SK-N-SH (cell line): ENCODE measurements at regions not wholly inside any gene's neighbourhood (a gene's known extent, or its start where the extent isn't known, plus 50 kb on each side); places are given as distances from the start of the nearest gene placed in this dataset.

Source experiments
- CTCF ChIA-PET: fragments of 300-600, 350-600 bp; formaldehyde crosslinking; extraction: SDS; loops from one replicate; lab custom pipeline; 2021; lab: Yijun Ruan, JAX
- POLR2A ChIA-PET: fragments of 350-600 bp; sonication (Branson Sonifier 250); formaldehyde crosslinking; extraction: SDS; loops from one replicate; lab custom pipeline; 2020; ENCODE audit warnings: antibody characterized with exemption, inconsistent platforms; lab: Yijun Ruan, JAX
- DNase-seq: peaks from one replicate; pipeline ENCODE4 v3.0.0; 2012
- H2AFZ ChIP-seq: fragments of 200-600 bp; sonication (generic); 2 replicates; pipeline ENCODE4 v1.8.1; 2016; ENCODE audit warnings: antibody characterized with exemption, mild to moderate bottlenecking, low read depth
- H3F3A ChIP-seq: fragments of 200-600 bp; sonication (generic); replicated peaks from 2 replicates; pipeline ENCODE3; 2016; ENCODE audit warnings: antibody characterized with exemption, mild to moderate bottlenecking; ENCODE audit not compliant: insufficient read depth
- H3K27ac ChIP-seq, 2 experiments: fragments of 200-500 bp in 1 of 2; fragments of 200-600 bp in 1 of 2; sonication (Bioruptor generic) in 1 of 2; sonication (generic), shearing (Covaris generic) in 1 of 2; 2 replicates each; pipeline versions ENCODE4 v1.5.1 to v1.6.1; 2014 to 2016; ENCODE audit warnings: low read depth in 2 of 2, inconsistent platforms in 1 of 2, low read length in 1 of 2, mild to moderate bottlenecking in 1 of 2, mixed read lengths in 1 of 2
- H3K27me3 ChIP-seq: fragments of 200-600 bp; sonication (generic), shearing (Covaris generic); 2 replicates; pipeline ENCODE4 v1.6.1; 2016; ENCODE audit warnings: mixed run types; ENCODE audit not compliant: insufficient read depth
- H3K36me3 ChIP-seq, 2 experiments: fragments of 200-500 bp in 1 of 2; fragments of 200-600 bp in 1 of 2; sonication (Bioruptor generic) in 1 of 2; sonication (generic) in 1 of 2; replicated peaks in 1 of 2; 2 replicates each; pipeline versions ENCODE3 to v1.5.1; 2014 to 2016; ENCODE audit warnings: low read length in 1 of 2, mild to moderate bottlenecking in 1 of 2; ENCODE audit not compliant: insufficient read depth in 2 of 2, control insufficient read depth in 1 of 2
- H3K4me1 ChIP-seq, 2 experiments: fragments of 200-500 bp in 1 of 2; fragments of 200-600 bp in 1 of 2; sonication (Bioruptor generic) in 1 of 2; sonication (generic), shearing (Covaris generic) in 1 of 2; 2 replicates each; pipeline versions ENCODE4 v1.5.1 to v1.6.1; 2014 to 2016; ENCODE audit warnings: low read depth in 1 of 2, low read length in 1 of 2, mixed run types in 1 of 2; ENCODE audit not compliant: insufficient read depth in 2 of 2, control insufficient read depth in 1 of 2
- H3K4me2 ChIP-seq: fragments of 200-600 bp; sonication (generic), shearing (Covaris generic); 2 replicates; pipeline ENCODE4 v1.6.1; 2017; ENCODE audit warnings: mixed run types
- H3K4me3 ChIP-seq, 2 experiments: fragments of 200-500 bp in 1 of 2; fragments of 200-600 bp in 1 of 2; sonication (Bioruptor generic) in 1 of 2; sonication (generic), shearing (Covaris generic) in 1 of 2; 2 replicates each; pipeline versions ENCODE4 v1.5.1 to v1.8.1; 2014 to 2016; ENCODE audit warnings: low read depth in 2 of 2, inconsistent platforms in 1 of 2, low read length in 1 of 2, mild to moderate bottlenecking in 1 of 2, mixed read lengths in 1 of 2, moderate library complexity in 1 of 2
- H3K79me2 ChIP-seq: fragments of 200-600 bp; sonication (generic); 2 replicates; pipeline ENCODE4 v1.8.1; 2017; ENCODE audit warnings: mild to moderate bottlenecking; ENCODE audit not compliant: insufficient read depth
- H3K9ac ChIP-seq: fragments of 200-600 bp; sonication (generic); 2 replicates; pipeline ENCODE4 v1.6.1; 2017; ENCODE audit warnings: mixed run types
- H3K9me2 ChIP-seq: fragments of 200-600 bp; sonication (generic); 2 replicates; pipeline ENCODE4 v1.6.1; 2017; ENCODE audit warnings: mixed run types
- H3K9me3 ChIP-seq: fragments of 200-600 bp; sonication (generic); 2 replicates; pipeline ENCODE4 v1.6.1; 2017; ENCODE audit warnings: mixed run types, mild to moderate bottlenecking, moderate library complexity
- H4K20me1 ChIP-seq: fragments of 200-600 bp; sonication (generic); 2 replicates; pipeline ENCODE4 v1.6.1; 2017; ENCODE audit warnings: mild to moderate bottlenecking, mixed run types; ENCODE audit not compliant: insufficient read depth
- ELF1 ChIP-seq: IDR thresholded peaks from 2 replicates; pipeline ENCODE4 v1.4.0; 2012
- EP300 ChIP-seq, 2 experiments: IDR thresholded peaks; 2 replicates each; pipeline versions ENCODE4 v1.4.0 to v1.6.1; 2012; ENCODE audit warnings: borderline replicate concordance in 1 of 2, low read depth in 1 of 2, low read length in 1 of 2
- EZH2phosphoT487 ChIP-seq: fragments of 200-600 bp; sonication (generic); IDR thresholded peaks from 2 replicates; pipeline ENCODE4 v1.6.1; 2017; ENCODE audit warnings: low read depth, mixed run types, mild to moderate bottlenecking, antibody characterized with exemption, moderate library complexity, borderline replicate concordance
- FOSL2 ChIP-seq: IDR thresholded peaks from 2 replicates; pipeline ENCODE4 v1.4.0; 2012; ENCODE audit warnings: low read depth, mild to moderate bottlenecking, moderate library complexity, borderline replicate concordance
- GABPA ChIP-seq: IDR thresholded peaks from 2 replicates; pipeline ENCODE4 v1.4.0; 2012; ENCODE audit warnings: low read depth, mild to moderate bottlenecking
- IRF3 ChIP-seq: fragments of 150-350 bp; IDR thresholded peaks from 2 replicates; pipeline ENCODE4 v1.6.1; 2016; ENCODE audit warnings: mild to moderate bottlenecking, low read depth, low read length
- JUND ChIP-seq: IDR thresholded peaks from 2 replicates; pipeline ENCODE4 v1.4.0; 2012
- MAX ChIP-seq: IDR thresholded peaks from 2 replicates; pipeline ENCODE4 v1.4.0; 2012; ENCODE audit warnings: low read depth
- NFIC ChIP-seq: IDR thresholded peaks from 2 replicates; pipeline ENCODE4 v1.4.0; 2012; ENCODE audit warnings: borderline replicate concordance
- NRF1 ChIP-seq: IDR thresholded peaks from 2 replicates; pipeline ENCODE4 v1.6.1; 2012; ENCODE audit warnings: low read depth, mild to moderate bottlenecking, low read length
- REST ChIP-seq: IDR thresholded peaks from 2 replicates; pipeline ENCODE4 v1.6.1; 2012; ENCODE audit warnings: mild to moderate bottlenecking, low read depth, low read length, moderate library complexity
- RXRA ChIP-seq: IDR thresholded peaks from 2 replicates; pipeline ENCODE4 v1.4.0; 2012; ENCODE audit warnings: low read depth, mild to moderate bottlenecking, borderline replicate concordance
- USF1 ChIP-seq: IDR thresholded peaks from 2 replicates; pipeline ENCODE4 v1.4.0; 2012; ENCODE audit warnings: low read depth, borderline replicate concordance
- USF2 ChIP-seq: fragments of 150-350 bp; IDR thresholded peaks from 2 replicates; pipeline ENCODE4 v1.6.1; 2017; ENCODE audit warnings: antibody characterized with exemption, low read length, low read depth, borderline replicate concordance
- ZBTB33 ChIP-seq: IDR thresholded peaks from 2 replicates; pipeline ENCODE4 v1.4.0; 2012; ENCODE audit warnings: low read depth, borderline replicate concordance
- WGBS: methylation state at CpG from one replicate; pipeline ENCODE4 v1.1.6; 2017; ENCODE audit warnings: low lambda C conversion rate; 5-methylcytosine and 5-hydroxymethylcytosine counted together

GRCh38 chr1:25012966-25013962, 83.2 kb upstream of the RUNX3 start:
- peaks cover 0 to 18% of the 10 kb centered on the region in 2 experiments; a peak in 1 of 4 replicates for H3K4me1 ChIP-seq
- no peaks in the 10 kb centered on the region for H3F3A ChIP-seq
- no peaks in the 10 kb centered on the region for H3K9me2 ChIP-seq
- H3K4me2 ChIP-seq = no peak overlapping the region
- no peak for TF ChIP-seq USF2
- no peak for TF ChIP-seq RXRA
- TF ChIP-seq MAX = no peak
- TF ChIP-seq IRF3 = no peak
- no peak for TF ChIP-seq NFIC
- TF ChIP-seq REST = no peak
- no peak for TF ChIP-seq NRF1
- TF ChIP-seq EP300 (IDR thresholded peaks at IDR 0.05; ENCODE audit: borderline replicate concordance in 1 of 2, low read depth in 1 of 2, low read length in 1 of 2) = no peak
- no peak for TF ChIP-seq FOSL2
- no peak for TF ChIP-seq USF1
- TF ChIP-seq ZBTB33 = no peak
- TF ChIP-seq EZH2phosphoT487 = no peak
- no peak for TF ChIP-seq ELF1
- TF ChIP-seq JUND = no peak
- no peak for TF ChIP-seq GABPA
- POLR2A ChIA-PET = no interaction called here
- no peak for DNase-seq
- H4K20me1 ChIP-seq = no peaks in the 10 kb centered on the region
- H2AFZ ChIP-seq = no peak overlapping the region
- no peaks in the 10 kb centered on the region for H3K36me3 ChIP-seq
- H3K27ac ChIP-seq = no peak overlapping the region
- H3K9me3 ChIP-seq = no peaks in the 10 kb centered on the region
- no peaks in the 10 kb centered on the region for H3K79me2 ChIP-seq
- 79% methylated on average over 9 of the region's 17 CpGs for WGBS
- CTCF ChIA-PET = interaction anchor here (1.0 kb wide), 1 partner anchor 24 kb away, joined by 4 read pairs; no protein-coding TSS in a partner anchor
- H3K27me3 ChIP-seq = no peaks in the 10 kb centered on the region
- no peak overlapping the region for H3K9ac ChIP-seq
- no peak overlapping the region for H3K4me3 ChIP-seq
